HG02870 (cell line): ENCODE measurements at regions not wholly inside any gene's neighbourhood (a gene's known extent, or its start where the extent isn't known, plus 50 kb on each side); places are given as distances from the start of the nearest gene placed in this dataset.
"Not testable (repeated sequence)": the region's sequence is repeated elsewhere in the genome, so short reads cannot be mapped to it uniquely, and the experiment has no call there.

Experiments
- ATAC-seq: cut with Tn5 transposase; IDR thresholded peaks from one replicate; pipeline ENCODE4 v1.9.1; 2021; ENCODE audit warnings: mild to moderate bottlenecking, moderate library complexity; ENCODE audit not compliant: unreplicated experiment

DNA sequence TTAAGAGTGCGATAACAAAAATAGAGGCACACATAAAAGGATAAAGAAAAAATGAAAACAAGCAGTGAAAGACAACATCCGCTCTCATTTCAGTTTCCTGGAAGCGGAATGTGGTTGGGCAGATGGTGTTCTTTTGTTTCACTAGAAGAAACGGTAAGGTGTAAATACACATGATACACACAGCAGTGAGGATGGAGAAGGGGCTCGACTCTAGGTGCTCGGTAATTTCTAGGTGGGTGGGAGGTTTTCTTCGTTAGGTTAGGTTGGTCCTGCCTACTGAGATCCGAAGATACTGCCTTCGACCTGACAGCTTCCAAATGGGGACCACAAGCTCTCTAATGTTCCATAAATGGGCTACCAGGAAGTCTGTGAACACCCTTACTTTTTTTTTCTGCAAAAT, 1082.5 kb downstream of the BCL11B start:
- ATAC-seq, result no peak

DNA sequence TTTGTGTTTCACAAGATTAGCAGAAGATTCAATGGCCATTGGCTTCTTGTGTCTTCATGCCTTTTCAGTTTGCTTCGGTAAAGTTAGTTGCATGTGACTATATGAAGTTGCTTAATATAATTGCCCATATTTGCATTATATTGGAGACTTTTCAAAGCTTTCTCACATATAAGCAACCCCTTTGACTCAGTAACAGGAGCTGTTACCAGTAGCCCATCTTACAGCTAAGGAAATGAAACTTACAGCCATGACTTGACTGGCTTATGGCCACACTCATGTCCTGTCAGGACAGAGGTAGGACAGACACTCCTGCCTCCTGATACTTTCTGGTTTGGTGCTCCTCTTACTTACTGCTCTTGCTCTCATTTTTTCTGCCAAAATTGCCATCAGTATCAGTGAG, 1082.1 kb downstream of the BCL11B start:
- no peak for ATAC-seq

DNA sequence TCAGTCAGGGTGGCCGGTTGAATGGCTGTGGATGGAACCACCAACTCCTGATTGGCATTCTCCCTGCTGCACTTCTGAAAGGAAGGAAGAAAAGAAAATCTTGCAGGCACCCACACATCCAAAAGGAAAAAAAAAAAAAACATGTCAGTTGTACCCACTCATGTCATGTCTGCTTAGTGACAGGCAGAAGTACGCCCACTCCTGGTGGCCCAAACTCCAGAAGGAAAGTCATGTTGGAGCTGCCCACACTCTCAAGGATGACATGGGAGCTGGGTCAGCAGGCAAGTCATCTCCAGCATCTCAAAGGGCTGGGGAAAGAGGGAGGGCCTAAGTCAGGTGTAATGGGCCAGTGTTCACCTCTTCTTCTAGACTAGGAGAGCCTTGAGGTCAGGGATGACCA, 1079.1 kb downstream of the BCL11B start:
- ATAC-seq, result no peak

DNA sequence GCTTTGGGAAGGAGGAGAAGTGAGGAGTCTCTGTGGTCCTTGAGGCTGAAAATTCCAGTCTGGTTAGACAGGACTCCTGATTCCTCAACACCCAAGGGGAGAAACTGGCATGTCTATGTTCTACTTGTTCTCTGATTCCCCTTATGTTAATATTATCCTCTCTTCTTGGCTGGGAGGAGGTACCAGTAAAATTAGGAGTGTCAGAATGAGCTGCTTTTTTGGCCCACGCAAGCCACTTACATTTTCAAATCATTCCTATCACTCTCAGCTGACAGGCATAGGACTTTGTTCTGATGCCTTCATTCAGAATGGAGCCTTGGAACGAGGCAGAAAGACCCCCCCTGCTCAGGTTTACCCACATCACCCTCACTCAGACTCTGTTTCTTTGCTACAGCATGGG, 1077.2 kb downstream of the BCL11B start:
- ATAC-seq, result no peak

DNA sequence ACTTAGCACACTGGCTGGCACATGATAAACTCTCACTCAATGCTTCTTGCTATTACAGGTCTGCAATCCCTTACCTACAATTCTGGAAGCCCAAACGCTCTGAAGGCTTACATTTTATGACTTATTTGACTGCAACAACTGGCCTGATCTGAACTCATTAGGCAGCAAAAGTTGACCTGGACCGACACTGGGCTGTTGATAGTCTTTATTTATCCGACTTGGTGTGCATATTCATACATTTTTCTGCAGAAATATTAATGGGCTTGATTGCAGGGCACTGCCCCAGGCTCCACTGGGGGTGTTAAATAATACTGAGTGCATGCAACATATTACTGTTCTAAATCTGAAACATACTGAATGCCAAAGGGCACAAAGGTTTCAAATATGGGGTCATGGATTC, 1076.7 kb downstream of the BCL11B start:
- ATAC-seq, result no peak

DNA sequence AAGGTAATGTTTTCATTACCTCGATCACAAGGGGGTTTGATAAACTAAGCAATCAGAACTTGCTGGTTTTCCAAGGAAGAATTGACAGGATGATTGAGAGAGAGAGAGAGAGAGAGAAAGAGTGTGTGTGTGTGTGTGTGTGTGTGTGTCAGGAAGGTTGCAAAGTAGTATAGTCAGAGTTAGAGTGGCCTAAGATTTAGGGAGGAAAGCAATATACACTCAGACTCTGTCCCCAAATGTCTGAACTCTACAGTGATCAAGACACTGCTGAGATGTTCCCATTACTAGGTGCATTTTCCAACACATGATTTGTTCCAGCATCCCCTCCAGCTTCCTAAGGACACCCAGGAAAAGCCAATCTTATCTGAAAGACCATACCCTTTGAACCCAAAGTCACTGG, 1074.1 kb downstream of the BCL11B start:
- ATAC-seq, result no peak

DNA sequence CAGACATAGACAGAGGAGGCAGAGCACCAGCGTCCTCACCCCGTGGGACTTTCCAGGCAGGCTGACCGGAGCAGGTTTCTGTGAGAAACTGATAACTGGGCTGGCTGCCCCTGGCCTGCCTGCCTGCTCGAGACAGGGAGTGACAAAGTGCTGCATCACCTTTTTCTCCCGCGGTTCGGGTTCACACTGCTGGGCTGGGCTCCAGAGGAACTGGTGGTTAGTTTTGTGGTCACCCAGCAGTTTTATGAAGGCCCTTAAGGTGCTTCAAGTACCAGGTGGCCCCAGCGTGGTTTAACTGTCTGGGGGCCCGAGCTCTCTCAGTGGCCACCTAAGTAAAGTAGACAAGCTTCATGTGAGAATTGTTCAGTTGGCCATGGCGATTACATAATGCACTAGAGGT, 1073.6 kb downstream of the BCL11B start:
- ATAC-seq, result no peak

DNA sequence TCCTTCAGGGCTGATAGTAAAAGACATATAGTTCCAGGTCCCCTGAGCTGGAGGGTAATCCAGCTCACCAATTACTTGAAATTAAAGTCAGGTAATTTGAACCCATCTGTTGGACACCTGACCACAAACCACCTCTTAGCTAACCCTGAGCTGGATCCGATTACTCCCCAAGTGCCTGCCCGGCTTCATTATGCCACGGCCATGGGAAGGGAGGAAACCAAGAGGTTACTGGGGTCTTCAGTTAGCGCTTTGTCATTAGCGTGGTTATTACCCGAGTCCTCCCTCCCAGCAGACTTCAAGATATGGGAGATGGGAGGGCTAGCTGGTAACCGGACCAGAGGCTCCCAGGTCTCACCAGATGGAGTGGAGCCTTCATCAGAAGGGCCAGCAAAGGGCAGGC, 1071.4 kb downstream of the BCL11B start:
- no peak for ATAC-seq

DNA sequence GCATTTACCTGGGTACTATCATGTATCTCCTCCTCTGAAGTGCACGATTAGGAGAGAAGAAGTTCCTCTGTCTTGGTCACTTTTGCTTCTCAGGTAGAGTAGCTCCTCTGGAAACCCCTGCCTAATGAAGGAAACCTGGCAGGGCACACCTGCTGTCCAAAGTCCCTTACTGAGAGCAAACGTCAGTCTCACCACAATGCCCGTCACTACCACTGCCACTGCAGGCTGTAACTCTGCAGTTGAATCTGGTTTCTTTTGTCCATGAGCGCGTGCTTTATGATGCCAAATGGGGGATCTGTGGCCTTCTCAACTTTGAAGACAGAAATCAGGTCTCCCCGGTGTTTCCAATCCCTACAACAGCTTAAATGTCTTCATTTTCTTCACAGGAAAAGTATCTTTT, 1068.6 kb downstream of the BCL11B start:
- ATAC-seq, result no peak

DNA sequence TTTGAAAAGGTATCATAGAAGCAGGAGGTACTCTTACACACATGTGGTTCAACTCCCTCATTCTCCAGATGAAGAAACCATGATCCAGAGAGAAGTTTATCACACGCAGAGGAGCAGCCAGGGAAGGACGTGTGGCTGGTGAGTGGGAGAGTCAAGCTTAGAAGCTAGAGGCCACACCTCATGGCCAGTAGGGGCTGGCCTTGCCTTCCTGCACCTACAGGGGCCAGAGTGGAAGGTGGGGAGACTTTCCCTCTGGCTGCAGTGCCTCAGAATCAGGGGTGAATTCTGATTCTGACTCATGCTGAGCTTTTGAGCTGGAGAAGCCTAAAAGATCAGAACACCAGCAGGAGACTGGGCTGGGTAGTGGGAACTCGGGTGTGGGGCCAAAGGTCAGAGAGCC, 1067.9 kb downstream of the BCL11B start:
- ATAC-seq, result no peak

DNA sequence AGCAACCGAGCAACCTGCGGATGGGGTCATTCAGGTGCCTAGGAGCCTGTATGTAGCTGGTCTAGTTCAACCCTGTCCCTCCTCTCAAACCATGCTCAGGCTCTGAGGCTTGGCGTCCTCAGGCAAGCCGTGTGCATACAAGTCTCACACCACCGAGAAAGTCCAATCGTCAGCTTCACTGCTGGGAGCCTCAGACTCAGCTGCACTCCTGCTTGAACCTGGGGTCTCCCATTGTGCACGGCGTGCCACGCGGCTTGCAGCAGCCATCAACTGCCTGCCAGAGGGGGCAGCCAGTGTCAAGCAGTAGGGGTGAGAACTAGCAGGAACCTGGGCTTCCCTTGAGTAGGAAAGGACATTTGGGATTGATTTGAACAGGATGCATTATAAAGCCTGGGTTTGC, 1064.6 kb downstream of the BCL11B start:
- no peak for ATAC-seq

DNA sequence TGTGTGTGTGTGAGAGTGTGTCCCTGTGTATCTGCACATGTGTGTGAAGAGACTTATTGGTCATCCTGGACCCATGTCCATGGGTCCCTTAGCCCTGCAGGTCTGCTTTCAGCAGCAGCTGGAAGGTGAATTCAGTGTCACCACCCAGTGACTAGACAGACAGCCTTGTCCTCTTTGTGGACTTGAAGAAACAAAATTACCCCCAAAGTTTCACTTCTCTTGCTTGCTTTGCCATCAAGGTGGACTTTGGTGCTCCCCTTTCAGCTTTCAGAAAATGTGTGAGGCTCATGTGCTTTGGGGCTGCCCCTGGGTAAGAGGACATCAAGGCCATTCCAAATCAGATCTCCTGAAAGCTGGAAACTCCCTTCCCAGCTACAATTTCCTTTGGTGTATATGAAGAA, 1063.8 kb downstream of the BCL11B start:
- ATAC-seq, result no peak

DNA sequence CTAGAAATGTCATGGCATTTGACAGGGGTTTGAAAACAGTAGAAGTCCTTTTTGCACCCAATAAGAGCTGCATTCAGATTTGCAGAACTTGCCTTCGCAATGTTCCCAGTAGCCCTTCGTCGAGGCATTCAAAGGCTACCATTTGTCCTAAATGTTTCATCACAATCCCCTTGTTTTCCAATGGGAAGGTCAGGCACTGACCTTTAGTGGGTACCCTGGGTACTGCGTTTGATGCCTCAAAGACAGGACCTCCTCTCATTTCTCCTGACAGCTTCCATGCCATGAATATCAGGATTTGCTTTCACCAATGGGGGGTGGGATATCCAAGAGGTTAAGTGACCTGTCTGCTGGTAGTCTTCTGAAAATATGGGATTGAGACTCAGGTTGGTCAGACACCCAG, 1063.1 kb downstream of the BCL11B start:
- no peak for ATAC-seq

DNA sequence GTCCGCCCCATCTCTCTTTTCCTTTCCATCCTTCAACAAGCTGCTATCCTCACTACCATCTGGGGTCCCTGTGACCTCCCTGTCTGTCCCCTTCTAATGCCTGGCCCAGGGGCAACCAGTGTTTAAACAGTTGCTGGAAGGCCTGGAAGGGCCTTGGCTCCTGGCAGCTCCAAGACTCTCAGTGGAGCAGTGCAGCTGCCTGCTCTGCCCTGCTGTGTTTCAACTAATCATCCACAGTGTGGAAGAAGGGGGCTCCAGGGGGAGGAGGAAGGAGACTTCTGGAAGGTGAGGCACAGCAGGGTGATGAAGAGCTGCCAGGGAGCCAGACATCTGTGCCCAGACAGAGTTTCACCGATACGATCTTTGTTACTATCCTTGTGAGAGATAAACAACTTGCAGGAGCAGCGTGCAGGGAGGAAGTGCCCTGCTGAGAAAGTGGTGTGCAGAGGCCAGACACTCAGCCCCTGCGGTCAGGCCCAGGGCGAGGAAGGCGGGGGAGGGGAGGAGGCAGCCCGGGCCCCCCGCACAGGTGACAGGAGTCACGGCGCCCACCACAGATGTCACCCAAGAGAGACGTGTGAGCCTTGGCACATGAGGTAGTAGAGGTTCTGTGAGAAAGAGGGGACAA, 1061.8 kb downstream of the BCL11B start:
- ATAC-seq, result no peak

DNA sequence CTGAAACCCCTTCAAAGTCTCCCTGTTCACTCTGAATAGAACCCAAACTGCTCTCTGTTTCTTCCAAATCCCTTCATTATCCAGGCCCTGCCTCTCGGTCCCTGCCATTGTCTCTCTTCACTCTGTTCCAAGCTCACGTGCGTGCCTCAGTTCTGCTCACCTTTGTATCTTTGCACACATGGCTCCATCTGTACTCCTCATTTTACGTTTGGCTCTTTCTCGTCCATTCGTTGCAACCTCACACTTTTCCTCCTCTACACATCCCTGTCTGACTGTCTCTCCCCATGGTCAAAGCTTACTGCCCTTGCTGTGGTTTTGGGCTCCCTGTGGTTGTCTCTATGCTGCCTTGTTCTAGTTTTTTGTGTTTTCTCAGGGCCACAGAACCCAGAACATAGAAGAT, 1054.5 kb downstream of the BCL11B start:
- ATAC-seq, result no peak

DNA sequence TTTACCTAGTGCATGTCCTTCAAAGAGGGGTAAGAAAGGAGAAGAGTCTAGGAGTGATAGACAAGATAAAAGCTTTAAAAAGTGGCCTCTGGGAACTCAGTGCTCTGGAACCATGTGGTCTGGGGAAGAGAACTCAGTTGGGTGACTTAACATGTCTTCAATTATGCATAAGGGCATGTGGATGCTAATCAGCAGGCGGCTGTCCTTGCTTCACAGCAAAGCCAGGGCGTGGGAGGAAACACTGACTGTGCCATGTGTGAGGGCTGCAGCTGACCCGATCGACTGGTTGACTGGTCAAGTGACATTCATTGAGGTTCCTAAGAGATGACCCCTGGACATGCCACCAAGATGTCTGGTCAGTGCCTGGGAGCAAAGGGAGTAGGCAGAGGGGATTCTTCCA, 1053.8 kb downstream of the BCL11B start:
- ATAC-seq, result no peak

DNA sequence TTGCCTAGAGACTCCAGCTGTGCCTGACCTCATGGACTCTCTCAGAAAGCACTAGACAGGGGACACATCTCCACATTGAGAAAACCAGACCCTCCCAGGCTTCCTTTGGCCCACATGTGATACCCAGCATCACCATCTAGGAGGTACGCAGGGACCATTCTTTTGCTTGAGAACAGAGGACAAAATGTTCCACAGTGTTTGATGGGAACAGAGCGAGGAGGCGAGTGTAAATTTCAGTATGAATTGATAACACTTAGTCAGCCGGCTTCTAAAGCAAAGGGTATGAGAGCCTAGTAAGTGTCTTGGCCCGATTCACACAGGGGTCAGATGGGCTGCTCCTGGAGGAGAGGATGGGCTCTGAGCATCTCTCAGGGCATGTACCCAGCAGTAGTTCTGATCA, 1052.4 kb downstream of the BCL11B start:
- ATAC-seq, result no peak

DNA sequence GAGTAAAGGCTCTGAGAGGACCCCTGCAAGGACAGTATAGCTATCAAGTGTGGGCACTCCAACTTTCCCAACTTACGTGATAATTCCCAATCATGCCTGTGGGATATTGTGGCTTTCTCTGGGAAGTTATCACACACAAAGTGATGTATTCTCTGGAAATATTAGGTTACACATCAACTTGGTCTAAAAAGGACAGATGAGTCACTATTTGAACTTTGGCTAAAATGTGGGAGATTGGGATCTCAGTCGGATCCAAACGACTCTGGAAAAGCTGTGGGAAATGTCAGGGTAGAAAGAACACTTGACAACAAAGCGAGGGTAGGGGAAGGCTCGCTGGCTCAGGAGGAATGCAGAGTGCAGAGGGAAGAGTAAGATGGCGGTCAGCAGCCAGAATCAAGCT, 1048.9 kb downstream of the BCL11B start:
- no peak for ATAC-seq

DNA sequence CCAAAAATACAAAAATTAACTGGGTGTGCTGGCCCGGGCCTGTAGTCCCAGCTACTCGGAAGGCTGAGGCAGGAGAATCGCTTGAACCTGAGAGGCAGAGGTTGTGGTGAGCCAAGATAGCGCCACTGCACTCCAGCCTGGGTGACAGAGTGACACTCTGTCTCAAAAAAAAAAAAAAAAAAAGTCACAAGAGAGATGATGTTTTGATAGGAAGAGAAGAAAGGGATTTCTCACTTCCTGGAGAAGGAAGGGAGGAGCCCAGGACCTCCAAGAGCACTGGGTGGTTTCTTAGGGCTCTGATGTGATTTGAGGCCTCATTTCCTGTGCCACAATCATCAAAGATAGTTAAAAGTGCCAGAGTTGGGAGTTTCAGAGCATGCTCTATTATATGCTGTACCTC, 1048.3 kb downstream of the BCL11B start:
- not testable (repeated sequence) for ATAC-seq

DNA sequence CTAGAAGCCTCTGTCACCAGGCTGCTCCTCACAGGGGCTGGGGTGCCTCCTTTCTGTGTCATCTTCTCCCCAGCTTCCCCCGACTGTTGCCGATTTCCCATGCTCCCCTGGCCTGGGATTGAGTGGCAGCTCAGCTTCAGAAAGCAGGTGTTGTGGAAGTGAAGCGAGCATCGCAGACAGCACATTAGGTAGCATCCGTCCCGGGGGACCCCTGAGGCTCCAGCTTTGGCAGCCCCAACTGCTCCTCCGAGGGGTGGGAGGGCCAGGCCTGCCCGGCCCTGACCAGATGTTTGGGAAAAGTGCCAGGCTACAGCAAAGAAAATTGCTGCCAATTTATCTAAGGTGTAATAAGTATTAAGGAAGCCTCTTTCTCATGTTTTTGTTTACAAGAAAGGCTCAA, 1045.6 kb downstream of the BCL11B start:
- no peak for ATAC-seq

DNA sequence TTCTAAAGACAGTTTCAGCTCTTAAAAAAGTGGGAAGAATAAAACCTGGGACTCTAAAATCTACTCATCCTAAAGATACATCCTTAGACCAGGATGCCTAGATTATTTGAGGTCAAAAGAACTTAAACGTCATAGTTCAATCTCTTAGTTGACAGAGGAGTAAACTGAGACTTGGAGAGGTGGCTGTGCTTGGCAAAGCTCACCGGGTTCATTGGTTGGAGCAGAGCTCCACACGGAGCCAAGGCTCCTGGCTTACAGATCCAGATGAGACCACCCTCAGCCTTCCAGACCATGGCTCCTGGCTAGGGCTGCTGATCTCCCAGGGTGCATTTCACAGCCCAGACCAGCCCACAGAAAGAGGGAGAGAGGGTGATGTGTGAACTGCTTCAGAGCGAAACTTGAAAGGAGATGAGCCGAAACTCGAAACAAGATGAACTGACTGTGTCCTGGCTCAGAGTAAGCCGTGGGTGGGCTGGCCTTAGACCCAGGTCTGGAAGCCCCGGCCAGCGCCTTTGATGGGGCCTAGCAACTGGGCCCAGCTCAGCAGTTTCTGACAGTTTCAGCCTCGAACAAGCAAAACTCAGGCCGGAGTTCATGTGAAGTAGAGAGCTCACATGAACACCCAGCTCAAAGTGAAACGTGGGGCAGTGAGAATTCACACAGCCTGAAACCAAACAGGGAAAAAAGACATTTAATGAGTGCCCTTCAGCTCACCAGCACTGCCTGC, 1044.8 kb downstream of the BCL11B start:
- no peak for ATAC-seq

DNA sequence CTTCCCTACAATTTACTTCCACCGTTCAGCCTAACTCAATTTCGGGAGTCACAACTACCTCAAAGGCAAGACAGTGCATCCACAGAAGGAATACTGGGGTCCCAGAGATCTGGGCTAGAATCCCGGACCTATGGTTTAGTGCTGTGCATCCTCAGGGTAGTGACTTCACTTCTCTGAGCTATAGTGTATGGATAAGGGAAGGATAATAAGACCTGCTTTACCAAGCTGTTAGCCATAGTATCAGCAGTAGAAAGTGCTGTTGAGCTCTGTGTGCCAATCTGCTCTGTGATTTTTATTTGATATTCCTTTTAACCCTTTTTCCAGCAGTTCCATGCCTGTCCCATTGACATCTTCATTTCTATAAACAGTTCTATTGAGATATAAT, 1044.3 kb downstream of the BCL11B start:
- ATAC-seq, result no peak
